Prostate gland (tissue), 2 donors: ENCODE measurements at regions not wholly inside any gene's neighbourhood (a gene's known extent, or its start where the extent isn't known, plus 50 kb on each side); places are given as distances from the start of the nearest gene placed in this dataset.

Experiments
- DNase-seq: peaks from one replicate; pipeline ENCODE4 v3.0.0-alpha.2; 2019; ENCODE audit warnings: low spot score
- H3K27ac ChIP-seq, 2 donors: fragments of 200-600 bp; sonication (generic); 2 replicates each; pipeline ENCODE4 v1.5.1; 2017 to 2019
- H3K27me3 ChIP-seq: fragments of 200-600 bp; sonication (generic); replicated peaks from 2 replicates; pipeline ENCODE4 v1.5.1; 2019; ENCODE audit not compliant: insufficient read depth
- H3K36me3 ChIP-seq, 2 donors: fragments of 200-600 bp; sonication (generic); 1 replicate in 1 of 2; 2 replicates in 1 of 2; pipeline versions ENCODE4 v1.5.1 to v1.8.1; 2017 to 2019
- H3K4me1 ChIP-seq: fragments of 200-600 bp; sonication (generic); replicated peaks from 2 replicates; pipeline ENCODE4 v1.5.1; 2019
- H3K4me3 ChIP-seq, 2 donors: fragments of 200-600 bp; sonication (generic); 2 replicates each; pipeline ENCODE4 v1.5.1; 2017 to 2019
- H3K9me3 ChIP-seq: fragments of 200-600 bp; sonication (generic); 2 replicates; pipeline ENCODE4 v1.5.1; 2017
- CTCF ChIP-seq, 4 experiments: fragments of 200-600 bp in 2 of 4; fragments of 450-650 bp in 2 of 4; sonication (generic) in 2 of 4; IDR thresholded peaks; 1 replicate in 3 of 4; 2 replicates in 1 of 4; pipeline ENCODE4 v1.5.1; 2016 to 2019; ENCODE audit warnings: antibody characterized with exemption in 4 of 4, mild to moderate bottlenecking in 2 of 4, moderate library complexity in 2 of 4
- POLR2A ChIP-seq: fragments of 450-650 bp; IDR thresholded peaks from one replicate; pipeline ENCODE4 v1.6.1; 2016; ENCODE audit warnings: antibody characterized with exemption, mild to moderate bottlenecking
- POLR2AphosphoS5 ChIP-seq: sonication (generic); formaldehyde crosslinking; IDR thresholded peaks from one replicate; pipeline ENCODE4 v1.6.1; 2017; ENCODE audit warnings: antibody characterized with exemption
- WGBS: methylation state at CpG from one replicate; pipeline ENCODE4 v1.1.5; 2018; 5-methylcytosine and 5-hydroxymethylcytosine counted together
- intact Hi-C: fragments of 100-400 bp; cut with DNase I; formaldehyde crosslinking; loops from one replicate; pipeline ENCODE4 v1.14.2; 2022

GRCh38 chr14:39580696-39581095 is 148.5 kb upstream of the FBXO33 start:
- Histone ChIP-seq H3K27me3 (no peaks in the 10 kb centered on the region), H3K4me1 (no peaks in the 10 kb centered on the region), H3K9me3 (no peaks in the 10 kb centered on the region), H3K27ac (no peak overlapping the region), H3K4me3 (no peak overlapping the region), H3K36me3 (no peaks in the 10 kb centered on the region)
- WGBS = 31% methylated on average over 1 of the region's 1 CpG
- no peak for DNase-seq
- no peak for TF ChIP-seq CTCF (IDR thresholded peaks at IDR 0.05)
- no peak for TF ChIP-seq POLR2A
- no peak for TF ChIP-seq POLR2AphosphoS5
- intact Hi-C loops = no loop called here

DNA sequence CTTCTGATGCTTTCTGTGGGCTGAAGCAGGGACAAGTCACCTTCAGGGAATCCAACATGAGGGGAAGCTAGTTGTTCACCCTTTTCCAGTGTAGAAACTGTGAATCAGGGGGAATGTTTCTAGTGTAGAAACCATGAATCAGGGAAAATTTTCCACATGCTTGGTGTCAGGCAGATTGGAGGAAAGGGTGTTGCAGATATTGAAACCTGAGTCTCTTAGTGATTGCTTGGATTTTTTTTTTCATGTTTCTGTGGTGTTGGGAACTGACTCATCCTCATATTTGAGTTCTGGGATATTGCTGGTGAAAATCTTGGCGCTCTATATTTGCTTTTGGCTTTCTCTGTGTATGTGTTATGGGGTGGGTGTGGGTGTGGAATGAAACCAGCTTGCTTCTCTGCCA is 144.5 kb upstream of the FBXO33 start:
- intact Hi-C loops = no loop called here
- 96% methylated on average over 1 of the region's 1 CpG for WGBS
- no peaks in the 10 kb centered on the region for H3K27me3 ChIP-seq
- no peak overlapping the region for H3K27ac ChIP-seq
- no peak overlapping the region for H3K4me3 ChIP-seq
- no peaks in the 10 kb centered on the region for H3K9me3 ChIP-seq
- H3K4me1 ChIP-seq = no peaks in the 10 kb centered on the region
- no peak for DNase-seq
- no peaks in the 10 kb centered on the region for H3K36me3 ChIP-seq
- TF ChIP-seq CTCF (IDR thresholded peaks at IDR 0.05) (no peak), POLR2AphosphoS5 (no peak), POLR2A (no peak)

GRCh38 chr14:39576258-39576657 is 144.0 kb upstream of the FBXO33 start:
- no peaks in the 10 kb centered on the region for H3K4me1 ChIP-seq
- no peaks in the 10 kb centered on the region for H3K9me3 ChIP-seq
- H3K4me3 ChIP-seq = no peak overlapping the region
- intact Hi-C loops = no loop called here
- DNase-seq = no peak
- no peaks in the 10 kb centered on the region for H3K27me3 ChIP-seq
- TF ChIP-seq CTCF (IDR thresholded peaks at IDR 0.05) (no peak), POLR2A (no peak), POLR2AphosphoS5 (no peak)
- H3K36me3 ChIP-seq = no peaks in the 10 kb centered on the region
- no peak overlapping the region for H3K27ac ChIP-seq

DNA sequence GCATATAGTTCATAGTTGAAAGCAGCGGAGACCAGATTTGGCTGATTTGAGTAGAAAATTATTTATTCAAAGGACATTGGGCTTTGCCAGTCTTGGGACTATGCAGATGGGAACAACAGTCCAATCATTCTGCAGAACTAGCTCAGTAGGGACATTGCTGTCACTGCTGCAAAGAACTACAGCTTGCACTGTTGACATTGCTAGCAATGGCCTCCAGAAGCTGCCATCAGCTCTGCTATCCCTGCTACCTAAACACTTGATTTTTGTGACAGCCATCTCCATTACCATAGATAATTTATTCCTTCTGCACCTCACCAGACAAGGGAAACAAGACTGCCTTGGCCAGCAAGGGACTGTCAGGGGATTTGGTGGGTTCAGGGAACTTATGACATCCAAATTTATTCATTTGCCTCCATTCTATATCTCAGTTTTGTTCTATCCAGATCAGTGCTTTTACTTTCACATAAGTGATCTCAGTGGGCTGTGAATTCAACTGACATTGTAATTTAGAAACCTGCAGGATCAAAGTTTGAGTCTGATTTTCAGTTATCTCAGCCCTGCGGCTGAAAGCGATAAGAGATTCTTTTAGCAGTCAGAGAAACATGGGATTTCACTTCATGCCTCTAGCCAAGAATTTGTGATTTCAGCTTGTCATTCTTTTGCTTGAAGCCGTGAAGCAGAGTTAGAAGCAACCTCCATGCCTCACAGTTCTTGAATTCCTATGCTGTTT is 136.7 kb upstream of the FBXO33 start:
- no peak overlapping the region for H3K4me3 ChIP-seq
- DNase-seq = no peak
- H3K4me1 ChIP-seq = no peaks in the 10 kb centered on the region
- H3K27me3 ChIP-seq = no peaks in the 10 kb centered on the region
- TF ChIP-seq CTCF (IDR thresholded peaks at IDR 0.05) = no peak
- TF ChIP-seq POLR2AphosphoS5 = no peak
- TF ChIP-seq POLR2A = no peak
- intact Hi-C loops = no loop called here
- H3K27ac ChIP-seq = no peak overlapping the region
- H3K9me3 ChIP-seq = no peaks in the 10 kb centered on the region
- WGBS = 68% methylated on average over 4 of the region's 4 CpGs
- no peaks in the 10 kb centered on the region for H3K36me3 ChIP-seq

- intact Hi-C loops = no loop called here
- no peaks in the 10 kb centered on the region for H3K9me3 ChIP-seq
- TF ChIP-seq CTCF (IDR thresholded peaks at IDR 0.05) (no peak), POLR2AphosphoS5 (no peak), POLR2A (no peak)
- WGBS = 80% methylated on average over 2 of the region's 2 CpGs
- no peak overlapping the region for H3K27ac ChIP-seq
- H3K4me3 ChIP-seq = no peak overlapping the region
- no peaks in the 10 kb centered on the region for H3K36me3 ChIP-seq
- DNase-seq = no peak
- H3K27me3 ChIP-seq = no peaks in the 10 kb centered on the region
- H3K4me1 ChIP-seq = no peaks in the 10 kb centered on the region
These were observed 134.6 kb upstream of the FBXO33 start for GRCh38 chr14:39566795-39567194.
